NCI-H187 treated with DMSO at 0.1 percent for 48 hours (cell line): ENCODE measurements at regions not wholly inside any gene's neighbourhood (a gene's known extent, or its start where the extent isn't known, plus 50 kb on each side); places are given as distances from the start of the nearest gene placed in this dataset.
"Not testable (repeated sequence)": the region's sequence is repeated elsewhere in the genome, so short reads cannot be mapped to it uniquely, and the experiment has no call there.

Experiments used
- DNase-seq: peaks from one replicate; lab custom pipeline; 2025; lab: John Stamatoyannopoulos, UW

DNA sequence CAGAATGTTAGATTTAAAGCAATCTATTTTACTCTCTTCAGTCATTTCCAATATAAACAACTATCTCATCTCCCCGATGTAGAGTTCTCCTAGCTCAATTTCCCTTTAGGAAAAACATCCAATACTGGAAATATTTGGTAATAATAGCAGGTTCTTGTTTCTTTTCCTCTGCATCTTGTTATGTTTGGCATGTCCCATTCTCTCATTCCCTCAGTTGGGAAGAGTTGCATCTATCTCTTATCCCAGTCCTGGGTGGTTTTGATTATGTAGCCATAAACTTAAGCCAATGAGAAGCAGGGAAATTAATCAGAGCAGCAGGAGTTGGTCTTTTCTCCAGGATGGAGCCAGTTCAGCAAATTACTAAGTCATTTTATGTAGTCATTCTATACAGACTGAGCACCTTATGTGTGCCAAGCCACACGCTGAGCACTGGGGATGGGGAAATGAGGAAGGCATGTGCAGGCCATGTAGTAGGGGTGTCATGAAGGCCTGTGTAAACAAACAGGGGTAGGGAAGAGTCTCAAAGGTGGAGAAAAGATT is 418.2 kb upstream of the NFIA start:
- no peak for DNase-seq

DNA sequence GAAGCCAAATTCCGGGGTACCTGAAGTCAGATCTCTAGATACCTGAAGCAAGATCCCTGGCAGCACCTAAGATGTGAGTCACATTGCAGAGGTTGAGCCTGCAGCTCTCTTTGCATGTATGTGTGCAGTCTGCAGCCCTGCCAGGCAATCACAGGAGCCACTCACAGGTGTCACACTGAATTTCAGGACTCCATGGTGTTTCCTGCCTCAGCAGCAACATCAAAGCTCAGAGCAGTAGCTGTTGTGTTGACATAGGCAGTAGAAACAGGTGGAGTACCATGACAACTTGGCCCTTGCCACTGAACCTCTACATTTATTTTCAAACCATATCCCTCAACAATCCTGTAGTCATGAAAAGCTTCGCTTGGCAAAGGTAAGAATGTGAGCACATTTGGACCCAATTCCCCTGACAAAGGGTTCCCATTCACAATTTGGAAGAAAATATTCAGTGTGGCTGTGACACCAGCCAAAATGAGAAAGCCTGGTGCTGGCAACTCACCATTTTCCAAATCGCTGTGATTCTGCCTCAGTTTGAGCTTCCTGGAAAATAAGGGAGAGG is 419.8 kb upstream of the NFIA start:
- DNase-seq: no peak

DNA sequence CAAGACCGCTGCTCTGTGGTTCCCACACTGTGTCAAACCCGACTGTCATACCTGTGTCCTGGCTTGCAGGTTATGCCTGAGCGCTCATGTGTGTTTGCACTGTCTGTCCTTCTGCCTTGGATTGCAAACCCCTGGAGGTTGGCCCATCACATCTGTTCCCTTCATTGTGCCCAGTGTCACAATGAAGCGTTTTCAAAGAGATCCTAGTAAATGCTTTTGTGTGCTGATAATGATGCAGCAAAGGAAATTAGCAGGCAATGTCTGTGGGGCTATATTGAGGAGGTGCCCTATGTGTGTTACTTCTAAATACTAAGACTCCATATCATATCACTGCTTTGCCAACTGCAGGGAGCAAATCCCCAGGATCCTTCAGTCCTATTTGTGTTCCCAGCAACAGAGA is 424.4 kb upstream of the NFIA start:
- DNase-seq: no peak

DNA sequence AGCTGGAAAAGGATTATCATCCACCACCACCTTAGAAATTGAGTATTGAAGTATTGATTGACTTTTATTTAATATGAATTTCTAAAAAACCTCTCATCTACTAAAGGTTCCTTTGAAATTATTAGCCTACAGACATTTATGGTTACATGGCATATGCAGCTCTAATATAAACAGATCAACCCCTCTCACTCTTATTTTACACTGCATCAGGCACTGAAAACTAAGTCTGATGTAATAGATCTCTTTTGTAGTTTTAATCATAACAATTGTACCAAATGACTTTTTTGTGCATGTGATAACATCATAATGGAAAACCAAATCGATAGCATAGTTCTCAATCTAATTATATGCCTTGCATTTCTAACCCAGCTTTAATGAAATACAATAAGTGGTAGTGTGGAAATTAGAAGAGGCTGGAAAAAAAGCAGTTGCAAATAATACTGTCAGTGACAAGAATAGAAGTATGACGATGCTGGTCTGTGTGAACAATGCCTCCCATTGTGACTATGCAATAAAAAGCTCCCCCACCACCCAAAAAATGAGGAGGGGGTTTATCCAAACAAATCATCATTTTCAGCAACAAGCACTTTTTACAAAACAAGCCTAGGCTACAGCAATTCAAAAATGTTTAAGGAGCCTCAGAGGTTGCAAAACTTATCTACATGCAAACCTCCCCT is 426.5 kb upstream of the NFIA start:
- no peak for DNase-seq

DNA sequence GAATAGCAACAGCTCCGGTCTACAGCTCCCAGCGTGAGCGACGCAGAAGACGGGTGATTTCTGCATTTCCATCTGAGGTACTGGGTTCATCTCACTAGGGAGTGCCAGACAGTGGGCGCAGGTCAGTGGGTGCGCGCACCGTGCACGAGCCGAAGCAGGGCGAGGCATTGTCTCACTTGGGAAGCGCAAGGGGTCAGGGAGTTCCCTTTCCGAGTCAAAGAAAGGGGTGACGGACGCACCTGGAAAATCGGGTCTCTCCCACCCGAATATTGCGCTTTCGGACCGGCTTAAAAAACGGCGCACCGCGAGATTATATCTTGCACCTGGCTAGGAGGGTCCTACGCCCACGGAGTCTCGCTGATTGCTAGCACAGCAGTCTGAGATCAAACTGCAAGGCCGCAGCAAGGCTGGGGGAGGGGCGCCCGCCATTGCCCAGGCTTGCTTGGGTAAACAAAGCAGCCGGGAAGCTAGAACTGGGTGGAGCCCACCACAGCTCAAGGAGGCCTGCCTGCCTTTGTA is 442.3 kb upstream of the NFIA start:
- not testable (repeated sequence) for DNase-seq

DNA sequence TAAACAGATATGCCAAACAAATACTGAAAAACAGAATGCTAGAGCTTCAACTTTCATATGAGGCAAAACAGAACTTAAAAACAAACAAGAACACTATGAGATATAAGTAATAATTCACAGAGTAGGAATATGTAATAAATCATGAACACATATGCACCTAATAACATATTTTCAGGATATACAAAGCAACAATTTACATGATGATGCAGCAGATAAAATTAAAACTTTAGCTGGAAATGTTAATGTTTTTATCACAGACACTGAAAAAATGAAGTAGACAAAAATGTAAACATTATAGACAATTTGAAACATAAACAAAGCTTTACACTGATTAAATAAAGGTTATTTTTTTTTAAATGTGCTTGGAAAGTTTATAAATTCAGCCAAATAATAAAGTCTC is 443.1 kb upstream of the NFIA start:
- no peak for DNase-seq

DNA sequence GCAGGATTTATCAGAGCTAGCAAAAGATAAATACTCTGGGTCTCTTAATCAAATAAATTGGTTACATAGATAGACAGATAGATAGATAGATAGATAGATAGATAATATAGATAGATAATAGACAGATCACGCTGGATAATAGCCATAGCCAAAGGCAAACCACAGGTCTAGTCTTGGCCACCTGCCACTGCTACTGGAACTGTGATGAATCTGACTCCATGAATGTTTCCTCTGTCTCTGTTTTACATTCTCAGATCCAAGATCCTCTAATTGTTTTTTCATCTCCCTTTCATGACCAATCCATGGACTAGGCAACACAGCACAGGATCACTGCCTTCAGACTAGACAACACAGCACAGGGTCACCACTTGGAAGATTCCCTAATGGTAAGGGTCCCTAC is 444.7 kb upstream of the NFIA start:
- no peak for DNase-seq

DNA sequence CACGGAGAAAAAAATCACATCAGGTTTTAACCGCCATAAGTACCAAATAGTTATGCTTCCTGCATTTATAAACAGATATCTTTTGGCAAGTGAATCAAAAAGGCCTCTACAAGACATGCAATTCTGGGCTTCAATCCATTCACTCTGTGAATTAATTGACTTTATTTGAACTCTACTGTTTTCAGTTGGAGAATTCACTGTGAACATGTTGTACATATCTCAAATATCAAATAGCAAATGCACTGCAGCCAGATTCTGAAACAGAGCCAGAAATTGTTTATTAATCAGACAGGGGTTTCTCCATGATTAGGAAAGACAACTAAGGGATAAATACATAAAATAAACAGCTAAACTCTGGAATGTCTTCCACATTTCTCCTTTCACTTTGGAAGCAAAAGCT is 445.4 kb upstream of the NFIA start:
- no peak for DNase-seq

DNA sequence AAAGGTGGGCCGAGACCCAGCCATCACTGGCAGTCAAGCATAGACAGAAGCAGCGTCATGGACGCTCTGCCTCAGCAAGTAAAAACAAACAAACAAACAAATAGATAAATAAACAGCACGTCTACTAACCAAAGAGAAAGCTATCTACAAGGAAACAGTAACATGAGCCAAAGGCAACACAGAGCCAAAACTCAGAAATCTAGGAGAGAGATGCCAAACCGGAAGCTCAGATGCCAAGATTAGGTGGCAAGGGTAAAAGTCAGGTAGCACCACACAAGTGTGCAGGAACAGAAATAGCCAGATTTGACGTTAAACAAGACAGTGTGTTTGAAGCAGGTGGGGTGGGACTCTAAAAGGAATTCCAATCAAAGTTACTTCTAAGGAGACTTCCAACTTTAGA is 448.3 kb upstream of the NFIA start:
- DNase-seq: no peak

DNA sequence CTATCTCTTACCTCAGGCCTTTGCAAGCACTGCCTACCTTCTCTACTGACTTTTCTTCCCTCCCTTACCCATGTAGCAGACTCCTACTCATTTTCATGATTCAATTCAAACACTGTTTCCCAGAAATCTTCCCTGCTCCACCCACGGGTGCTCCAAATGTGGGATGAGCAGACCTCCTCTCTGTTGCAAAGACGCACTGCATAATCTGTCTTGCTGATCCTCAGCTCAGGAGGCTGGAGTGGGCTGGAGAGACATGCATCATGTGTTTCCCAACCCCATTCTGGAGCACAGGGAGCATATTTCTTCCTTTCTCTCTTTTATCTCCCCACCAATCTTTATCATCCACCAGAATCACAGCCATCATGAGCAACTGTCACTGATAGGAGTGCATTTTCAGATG is 459.9 kb upstream of the NFIA start:
- DNase-seq: no peak

DNA sequence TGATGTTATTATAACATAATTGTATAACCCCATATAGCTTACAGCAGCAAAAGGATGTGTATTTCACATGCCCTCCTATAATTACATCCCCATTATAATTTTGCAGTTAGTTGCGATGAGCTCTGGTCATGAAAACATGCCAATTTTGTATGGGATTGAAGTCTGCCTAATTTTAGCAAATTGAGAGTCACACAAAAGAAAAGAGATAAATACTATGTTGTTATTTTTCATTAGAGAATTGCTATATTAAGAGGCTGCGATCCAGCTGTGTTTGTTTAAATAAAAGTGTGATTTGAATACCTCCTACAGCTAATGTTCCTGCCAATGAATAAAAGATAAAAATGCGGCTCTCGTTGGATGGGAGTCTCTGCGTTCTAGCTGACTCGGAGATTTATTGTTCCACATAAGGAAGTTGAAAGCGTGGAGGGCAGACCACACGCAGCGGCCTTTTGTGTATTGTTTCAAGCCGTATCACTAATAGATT is 461.0 kb upstream of the NFIA start:
- peak; percentile 42 for DNase-seq

DNA sequence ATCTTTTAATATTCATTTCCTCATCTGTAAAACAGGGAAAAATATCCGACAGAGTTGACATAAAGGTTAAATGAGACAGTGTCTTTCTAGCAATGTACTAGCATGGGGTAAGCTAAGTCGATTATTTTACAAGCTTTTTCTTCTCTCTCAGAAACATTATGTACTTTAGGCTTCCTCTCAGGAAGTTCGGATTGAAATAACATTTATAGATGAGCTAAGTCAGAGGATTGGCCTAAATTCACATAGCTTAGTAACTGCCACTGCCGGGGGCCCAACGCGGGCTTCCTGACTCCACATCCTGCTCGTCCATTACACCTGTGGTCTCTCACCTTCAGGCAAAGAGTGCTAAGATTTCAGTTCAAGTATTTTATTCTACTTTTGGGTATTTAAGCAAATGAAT is 462.3 kb upstream of the NFIA start:
- no peak for DNase-seq

DNA sequence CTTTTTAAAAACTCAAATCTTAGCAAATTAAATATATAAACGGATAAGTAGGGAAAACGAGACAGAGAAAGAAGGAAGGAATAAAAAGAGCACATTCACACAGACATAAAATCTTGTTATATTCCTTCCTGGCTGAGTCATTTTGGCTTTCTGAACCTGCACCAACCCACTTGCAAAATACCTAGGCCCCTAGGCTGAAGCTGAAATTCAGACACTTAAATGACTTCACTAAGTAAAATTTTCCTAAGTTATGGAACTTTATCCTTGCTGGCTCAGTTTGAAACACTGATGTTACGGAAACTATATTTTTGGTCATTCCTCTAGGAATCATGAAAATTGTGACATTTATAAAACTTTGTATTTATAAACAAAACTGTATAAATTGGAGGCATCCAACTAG is 462.8 kb upstream of the NFIA start:
- DNase-seq: no peak

DNA sequence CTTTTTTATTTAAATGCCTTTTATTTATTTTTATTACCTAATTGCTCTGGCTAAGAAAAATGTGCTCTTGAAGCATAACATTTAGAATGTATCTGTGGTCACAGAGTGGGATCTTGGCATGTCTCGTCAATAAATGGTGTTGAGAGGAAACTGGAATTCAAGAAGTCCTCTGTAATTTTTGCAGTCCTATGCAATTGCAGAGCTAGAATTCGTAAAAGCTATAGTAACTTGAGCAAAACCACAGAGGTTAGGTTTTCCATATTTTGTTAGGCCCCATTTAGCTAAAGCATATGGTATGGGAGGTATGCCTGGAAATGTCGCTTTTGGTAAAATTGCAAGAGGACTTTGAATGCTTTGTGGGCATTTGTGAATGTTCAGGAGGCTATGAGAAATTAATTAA is 466.7 kb upstream of the NFIA start:
- DNase-seq: no peak

DNA sequence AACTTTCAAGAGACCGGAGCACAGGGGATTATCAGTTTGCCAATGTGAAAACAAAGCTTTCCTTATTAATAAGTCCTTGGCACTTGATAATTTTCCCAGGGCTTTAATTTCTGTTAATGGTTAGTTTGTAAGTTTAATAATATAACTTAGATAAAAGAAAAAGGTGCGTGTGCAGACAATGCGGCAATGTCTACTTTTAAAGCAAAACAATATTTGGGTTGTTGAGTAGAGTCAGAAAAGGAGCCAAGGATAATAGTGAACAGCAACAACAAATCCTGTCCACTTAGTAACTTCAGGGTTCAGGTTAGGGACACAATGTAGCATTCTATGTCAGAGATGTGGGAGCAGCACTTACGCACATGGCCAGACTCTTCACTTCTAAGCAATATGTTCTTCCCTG is 469.6 kb upstream of the NFIA start:
- DNase-seq: no peak

DNA sequence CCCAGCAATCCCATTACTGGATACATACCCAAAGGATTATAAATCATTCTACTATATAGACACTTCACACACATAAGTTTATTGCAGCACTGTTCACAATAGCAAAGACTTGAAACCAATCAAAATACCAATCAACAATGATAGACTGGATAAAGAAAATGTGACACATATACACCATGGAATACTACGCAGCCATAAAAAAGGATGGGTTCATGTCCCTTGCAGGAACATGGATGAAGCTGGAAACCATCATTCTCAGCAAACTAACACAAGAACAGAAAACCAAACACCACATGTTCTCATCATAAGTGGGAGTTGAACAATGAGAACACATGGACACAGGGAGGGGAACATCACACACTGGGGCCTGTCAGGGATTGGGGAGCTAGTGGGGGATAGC is 475.4 kb upstream of the NFIA start:
- not testable (repeated sequence) for DNase-seq

DNA sequence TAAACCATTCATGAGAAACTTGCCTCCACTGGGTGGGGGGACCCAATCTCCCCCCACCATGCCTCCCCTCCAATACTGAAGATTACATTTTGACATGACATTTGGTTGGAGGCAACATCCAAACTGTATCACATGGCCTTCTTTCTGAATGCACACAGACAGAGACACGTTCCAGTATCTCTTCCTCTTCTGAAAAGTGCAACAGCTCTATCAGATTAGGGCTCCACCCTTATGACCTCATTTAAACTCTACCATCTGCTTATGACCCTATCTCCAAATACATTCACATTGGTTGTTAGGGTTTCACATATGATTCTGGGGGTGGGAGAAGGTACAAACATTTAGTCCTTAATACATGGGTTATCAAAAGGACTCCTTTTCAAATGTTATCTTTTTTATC is 481.8 kb upstream of the NFIA start:
- DNase-seq: no peak

DNA sequence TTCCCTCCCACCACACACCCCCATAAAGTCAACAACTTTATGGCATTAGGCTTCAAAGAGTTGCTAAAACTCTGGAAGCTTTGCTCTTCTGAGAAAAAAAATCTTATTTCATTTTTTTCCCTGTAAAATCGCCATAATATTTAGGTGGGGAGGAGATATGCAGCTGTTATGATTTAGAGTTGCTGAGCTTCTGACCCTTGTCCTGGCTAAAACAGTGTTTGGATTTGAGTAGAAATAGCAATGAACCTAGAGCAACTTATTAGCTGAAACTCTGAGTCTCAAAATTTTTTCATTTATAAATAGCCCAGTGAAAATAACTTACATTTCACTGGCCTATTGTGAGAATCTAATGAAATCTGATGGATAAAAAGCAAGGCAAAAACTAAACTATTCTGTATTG is 482.8 kb upstream of the NFIA start:
- DNase-seq: no peak

DNA sequence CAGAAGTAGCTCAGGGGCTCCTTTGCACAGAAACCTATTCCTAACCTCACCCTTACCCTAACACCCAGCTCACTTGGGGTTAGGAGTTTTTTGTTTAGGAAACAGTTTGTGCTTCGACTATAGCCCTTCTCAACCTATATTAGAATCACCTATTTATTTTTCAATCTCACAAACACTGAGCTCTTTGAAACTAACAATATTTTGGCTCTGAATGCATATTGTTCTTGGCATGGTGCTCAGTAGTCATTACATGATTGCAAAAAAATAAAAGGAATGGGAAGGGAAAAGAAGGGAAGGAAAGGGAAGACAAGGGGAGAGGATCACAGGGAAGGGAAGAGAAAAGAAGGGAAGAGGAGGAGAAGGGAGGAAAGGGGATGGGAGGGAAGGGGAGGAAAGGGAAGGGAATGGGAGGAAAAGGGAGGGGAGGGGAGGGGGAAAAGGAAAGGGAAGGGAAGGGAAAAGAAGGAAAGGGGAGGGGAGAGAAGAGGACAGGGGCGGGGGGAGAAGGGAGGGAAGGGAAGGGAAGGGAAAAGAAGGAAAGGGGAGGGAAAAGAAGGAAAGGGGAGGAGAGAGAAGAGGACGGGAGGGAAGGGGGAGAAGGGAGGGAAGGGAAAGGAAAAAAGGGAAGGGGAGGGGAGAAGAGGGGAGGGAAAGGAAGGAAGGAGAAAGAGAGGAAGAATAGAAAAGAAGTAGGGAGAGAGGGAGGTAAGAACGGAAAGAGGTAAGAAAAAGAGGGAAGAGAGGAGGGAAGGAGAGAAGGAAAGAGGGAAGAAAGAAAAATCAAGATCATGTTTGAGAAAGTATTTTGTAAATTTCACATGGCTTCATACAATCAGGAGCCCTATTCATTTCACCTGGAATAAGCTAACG is 484.1 kb upstream of the NFIA start:
- no peak for DNase-seq

DNA sequence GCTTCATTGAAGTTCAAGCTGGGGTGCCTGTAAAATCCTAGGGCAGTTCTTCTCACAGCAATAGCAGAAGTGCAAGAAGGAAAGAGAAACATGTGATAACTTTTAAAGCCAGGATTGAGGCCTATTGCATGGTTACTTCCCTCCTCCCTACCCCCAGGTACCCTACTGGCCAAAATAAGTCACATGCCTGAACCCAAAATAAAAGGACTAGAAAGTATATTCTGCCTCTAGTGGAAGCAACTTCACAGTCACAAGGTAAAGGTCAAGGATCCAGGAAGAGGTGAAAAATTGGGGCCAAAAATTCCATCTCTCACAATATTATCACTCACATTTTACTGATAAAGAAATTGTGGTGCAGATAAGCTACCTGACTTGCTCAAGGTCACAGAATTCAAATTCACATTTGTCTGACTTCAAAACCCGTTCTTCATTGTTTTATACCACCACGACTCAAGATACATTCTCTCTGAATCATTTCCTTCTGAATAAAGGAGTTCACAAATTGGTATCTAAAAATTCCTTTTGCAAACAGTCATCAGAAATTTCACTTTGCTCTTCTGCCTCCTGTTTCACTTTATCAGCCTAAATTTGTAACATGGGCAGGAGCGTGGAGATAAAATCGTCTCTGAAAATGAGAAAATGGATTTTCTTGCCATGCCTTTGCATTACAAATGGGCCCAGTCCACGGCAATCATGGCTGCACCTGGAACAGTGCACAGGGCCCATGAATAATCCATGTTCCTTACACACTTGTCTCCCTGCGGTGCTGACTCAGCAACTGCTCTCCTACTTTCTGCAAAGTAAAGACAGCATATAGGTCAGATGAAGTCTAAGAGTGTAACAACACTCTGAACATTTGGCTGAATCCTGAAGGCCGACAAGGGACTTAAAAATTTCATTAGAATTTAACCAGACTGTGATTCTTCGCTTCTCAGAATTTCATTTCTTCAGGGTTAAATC is 485.3 kb upstream of the NFIA start:
- no peak for DNase-seq

DNA sequence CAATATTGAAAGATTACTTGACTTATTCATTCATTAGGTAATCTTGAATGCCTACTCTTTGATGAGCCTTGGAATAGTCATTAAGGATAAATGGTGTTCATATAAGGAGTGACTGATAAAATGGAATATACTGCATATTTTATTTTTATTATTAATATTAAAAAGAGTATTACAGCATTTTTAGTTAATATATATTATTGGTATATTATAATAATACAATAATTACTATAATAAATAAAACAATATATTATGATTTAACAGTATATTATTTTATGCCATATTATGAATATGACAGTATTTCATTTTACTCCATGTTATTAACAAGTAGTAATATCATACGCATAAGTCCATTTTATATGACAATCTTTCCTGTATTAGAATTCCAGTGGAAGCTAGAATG is 490.8 kb upstream of the NFIA start:
- no peak for DNase-seq

DNA sequence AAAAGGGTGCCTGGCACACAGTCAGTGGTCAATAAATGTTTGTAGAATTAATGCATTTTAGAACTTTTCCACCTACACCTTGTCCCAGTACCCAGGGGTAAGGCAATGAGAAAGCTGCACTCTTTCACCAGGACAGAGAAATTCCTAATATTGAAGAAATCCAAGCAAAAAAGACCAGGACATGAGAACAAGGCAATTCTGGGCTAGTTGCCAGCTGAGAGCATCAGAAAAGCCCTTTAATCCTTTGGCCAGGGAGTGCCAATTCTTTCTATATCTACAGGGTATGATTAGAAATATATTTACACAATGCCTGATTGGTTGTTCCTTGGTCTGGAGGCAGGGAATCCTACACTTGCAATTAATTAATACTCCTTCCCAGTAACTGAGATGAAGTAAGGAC is 492.4 kb upstream of the NFIA start:
- DNase-seq: no peak
